ENCODE measurements at regions not wholly inside any gene's neighbourhood (a gene's known extent, or its start where the extent isn't known, plus 50 kb on each side); places are given as distances from the start of the nearest gene placed in this dataset.

GRCh38 chr6:132228894-132229293 is 172.4 kb downstream of the MOXD1 start:
- no peaks in the 10 kb centered on the region for H3K4me1 ChIP-seq (ENCODE audit: low read length)
- H4K20me1 ChIP-seq (ENCODE audit: insufficient read depth, low read length): no peaks in the 10 kb centered on the region
- no peak overlapping the region for H3K27ac ChIP-seq (ENCODE audit: low read length)
- no peaks in the 10 kb centered on the region for H3K27me3 ChIP-seq (replicated peaks; ENCODE audit: insufficient read depth, low read length)
- H3K79me2 ChIP-seq (ENCODE audit: low read length): no peaks in the 10 kb centered on the region
- no peaks in the 10 kb centered on the region for H3K36me3 ChIP-seq (replicated peaks; ENCODE audit: insufficient read depth, low read length)
- H3K4me3 ChIP-seq (ENCODE audit: low read length): no peak overlapping the region
- H2AFZ ChIP-seq (ENCODE audit: low read length): no peak overlapping the region
- no peak for DNase-seq
- H3K9ac ChIP-seq (ENCODE audit: low read length): no peak overlapping the region
- no peaks in the 10 kb centered on the region for H3K9me2 ChIP-seq (replicated peaks; ENCODE audit: insufficient read depth, low read length)
- no peaks in the 10 kb centered on the region for H3F3A ChIP-seq (ENCODE audit: insufficient read depth, low read length)
- H3K9me3 ChIP-seq (replicated peaks; ENCODE audit: insufficient read depth, low read length): no peaks in the 10 kb centered on the region
- no peak overlapping the region for H3K4me2 ChIP-seq (ENCODE audit: low read depth, low read length)
- no peak for TF ChIP-seq EZH2phosphoT487 (IDR thresholded peaks at IDR 0.05; ENCODE audit: low read length)
- TF ChIP-seq EZH2 (optimal IDR thresholded peaks at IDR 0.05; ENCODE audit: low read depth, low read length): no peak
- TF ChIP-seq, protein P1, sequence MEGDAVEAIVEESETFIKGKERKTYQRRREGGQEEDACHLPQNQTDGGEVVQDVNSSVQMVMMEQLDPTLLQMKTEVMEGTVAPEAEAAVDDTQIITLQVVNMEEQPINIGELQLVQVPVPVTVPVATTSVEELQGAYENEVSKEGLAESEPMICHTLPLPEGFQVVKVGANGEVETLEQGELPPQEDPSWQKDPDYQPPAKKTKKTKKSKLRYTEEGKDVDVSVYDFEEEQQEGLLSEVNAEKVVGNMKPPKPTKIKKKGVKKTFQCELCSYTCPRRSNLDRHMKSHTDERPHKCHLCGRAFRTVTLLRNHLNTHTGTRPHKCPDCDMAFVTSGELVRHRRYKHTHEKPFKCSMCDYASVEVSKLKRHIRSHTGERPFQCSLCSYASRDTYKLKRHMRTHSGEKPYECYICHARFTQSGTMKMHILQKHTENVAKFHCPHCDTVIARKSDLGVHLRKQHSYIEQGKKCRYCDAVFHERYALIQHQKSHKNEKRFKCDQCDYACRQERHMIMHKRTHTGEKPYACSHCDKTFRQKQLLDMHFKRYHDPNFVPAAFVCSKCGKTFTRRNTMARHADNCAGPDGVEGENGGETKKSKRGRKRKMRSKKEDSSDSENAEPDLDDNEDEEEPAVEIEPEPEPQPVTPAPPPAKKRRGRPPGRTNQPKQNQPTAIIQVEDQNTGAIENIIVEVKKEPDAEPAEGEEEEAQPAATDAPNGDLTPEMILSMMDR (IDR thresholded peaks at IDR 0.05; ENCODE audit: low read length): no peak

GRCh38 chr6:132227904-132228303 is 173.4 kb downstream of the MOXD1 start:
- no peaks in the 10 kb centered on the region for H3F3A ChIP-seq (ENCODE audit: insufficient read depth, low read length)
- TF ChIP-seq, protein P1 (IDR thresholded peaks at IDR 0.05; ENCODE audit: low read length): no peak
- TF ChIP-seq EZH2 (optimal IDR thresholded peaks at IDR 0.05; ENCODE audit: low read depth, low read length) (no peak), EZH2phosphoT487 (IDR thresholded peaks at IDR 0.05; ENCODE audit: low read length) (no peak)
- H3K9me2 ChIP-seq (replicated peaks; ENCODE audit: insufficient read depth, low read length): no peaks in the 10 kb centered on the region
- H3K9me3 ChIP-seq (replicated peaks; ENCODE audit: insufficient read depth, low read length): no peaks in the 10 kb centered on the region
- no peaks in the 10 kb centered on the region for H4K20me1 ChIP-seq (ENCODE audit: insufficient read depth, low read length)
- no peaks in the 10 kb centered on the region for H3K36me3 ChIP-seq (replicated peaks; ENCODE audit: insufficient read depth, low read length)
- no peak overlapping the region for H2AFZ ChIP-seq (ENCODE audit: low read length)
- H3K4me2 ChIP-seq (ENCODE audit: low read depth, low read length): no peak overlapping the region
- H3K4me1 ChIP-seq (ENCODE audit: low read length): no peaks in the 10 kb centered on the region
- no peak overlapping the region for H3K4me3 ChIP-seq (ENCODE audit: low read length)
- no peaks in the 10 kb centered on the region for H3K27me3 ChIP-seq (replicated peaks; ENCODE audit: insufficient read depth, low read length)
- H3K79me2 ChIP-seq (ENCODE audit: low read length): no peaks in the 10 kb centered on the region
- DNase-seq: no peak
- H3K27ac ChIP-seq (ENCODE audit: low read length): no peak overlapping the region
- H3K9ac ChIP-seq (ENCODE audit: low read length): no peak overlapping the region

DNA sequence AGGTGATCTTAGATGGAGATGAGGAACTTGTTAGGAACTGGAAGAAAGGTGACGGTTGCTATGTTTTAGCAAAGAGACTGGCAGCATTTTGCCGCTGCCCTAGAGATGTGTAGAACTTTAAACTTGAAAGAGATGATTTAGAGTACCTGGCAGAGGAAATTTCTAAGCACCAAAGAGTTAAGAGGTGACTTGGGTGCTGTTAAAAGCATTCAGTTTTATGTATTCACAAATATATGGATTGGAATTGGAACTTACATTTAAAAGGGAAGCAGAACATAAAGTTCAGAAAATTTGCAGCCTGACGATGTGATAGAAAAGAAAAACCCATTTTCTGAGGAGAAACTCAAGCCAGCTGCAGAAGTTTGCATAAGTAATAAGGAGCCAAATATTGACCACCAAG is 176.3 kb downstream of the MOXD1 start:
- Histone ChIP-seq H3K9me3 (replicated peaks; ENCODE audit: insufficient read depth, low read length) (no peaks in the 10 kb centered on the region), H3K9ac (ENCODE audit: low read length) (no peak overlapping the region), H4K20me1 (ENCODE audit: insufficient read depth, low read length) (no peaks in the 10 kb centered on the region), H3K4me3 (ENCODE audit: low read length) (no peak overlapping the region), H3K4me2 (ENCODE audit: low read depth, low read length) (no peak overlapping the region), H3K36me3 (replicated peaks; ENCODE audit: insufficient read depth, low read length) (no peaks in the 10 kb centered on the region), H3K27ac (ENCODE audit: low read length) (no peak overlapping the region), H3K9me2 (replicated peaks; ENCODE audit: insufficient read depth, low read length) (no peaks in the 10 kb centered on the region), H3K4me1 (ENCODE audit: low read length) (no peaks in the 10 kb centered on the region), H3K27me3 (replicated peaks; ENCODE audit: insufficient read depth, low read length) (no peaks in the 10 kb centered on the region), H3F3A (ENCODE audit: insufficient read depth, low read length) (no peaks in the 10 kb centered on the region), H2AFZ (ENCODE audit: low read length) (no peak overlapping the region), H3K79me2 (ENCODE audit: low read length) (no peaks in the 10 kb centered on the region)
- no peak for DNase-seq
- no peak for TF ChIP-seq EZH2phosphoT487 (IDR thresholded peaks at IDR 0.05; ENCODE audit: low read length)
- TF ChIP-seq, protein P1 (IDR thresholded peaks at IDR 0.05; ENCODE audit: low read length): no peak
- no peak for TF ChIP-seq EZH2 (optimal IDR thresholded peaks at IDR 0.05; ENCODE audit: low read depth, low read length)

All from MM.1S (cell line).